GM13976 (cell line): ENCODE measurements at regions not wholly inside any gene's neighbourhood (a gene's known extent, or its start where the extent isn't known, plus 50 kb on each side); places are given as distances from the start of the nearest gene placed in this dataset.
A peak's percentile ranks its signal among the peaks of the same experiment; 100 is the strongest.

ENCODE experiments used
- DNase-seq: peaks from one replicate; pipeline ENCODE4 v3.0.0; 2012; ENCODE audit warnings: low spot score
- CTCF ChIP-seq: IDR thresholded peaks from 2 replicates; pipeline ENCODE4 v1.5.1; 2012; ENCODE audit warnings: borderline replicate concordance, mild to moderate bottlenecking; ENCODE audit not compliant: insufficient read depth; ENCODE audit errors: extremely low read depth, missing control alignments, control extremely low read depth
- in situ Hi-C: fragments of 300-500 bp; cut with MboI; formaldehyde crosslinking; loops from one replicate; pipeline ENCODE4 v1.12.0; 2022; ENCODE audit warnings: low sequenced_read_pairs, mixed read lengths, inconsistent platforms; ENCODE audit not compliant: unreplicated experiment

GRCh38 chr19:28638445-28638844, 574.5 kb downstream of the UQCRFS1 start:
- in situ Hi-C loops, result no loop called here
- DNase-seq, result no peak
- TF ChIP-seq CTCF, result no peak

- TF ChIP-seq CTCF, result no peak
- in situ Hi-C loops, result no loop called here
- DNase-seq, result no peak
These were observed 576.2 kb downstream of the UQCRFS1 start for GRCh38 chr19:28636706-28637105.

- TF ChIP-seq CTCF, result no peak
These were observed 576.8 kb downstream of the UQCRFS1 start for GRCh38 chr19:28636016-28636629.

GRCh38 chr19:28634837-28635236, 578.1 kb downstream of the UQCRFS1 start:
- in situ Hi-C loops, result no loop called here
- no peak for DNase-seq

More at GRCh38 chr19:28636016-28636629, 576.8 kb downstream of the UQCRFS1 start:
- in situ Hi-C loops, result no loop called here
- DNase-seq, result no peak

GRCh38 chr19:28634019-28634328, 579.0 kb downstream of the UQCRFS1 start:
- no peak for DNase-seq
- TF ChIP-seq CTCF, result no peak
- in situ Hi-C loops, result no loop called here

More at GRCh38 chr19:28634837-28635236, 578.1 kb downstream of the UQCRFS1 start:
- no peak for TF ChIP-seq CTCF

- in situ Hi-C loops, result no loop called here
- TF ChIP-seq CTCF, result peak; percentile 60
- peak; percentile 31 for DNase-seq
These were observed 579.5 kb downstream of the UQCRFS1 start for GRCh38 chr19:28633319-28634018.
